ENCODE measurements at regions not wholly inside any gene's neighbourhood (a gene's known extent, or its start where the extent isn't known, plus 50 kb on each side); places are given as distances from the start of the nearest gene placed in this dataset.

DNA sequence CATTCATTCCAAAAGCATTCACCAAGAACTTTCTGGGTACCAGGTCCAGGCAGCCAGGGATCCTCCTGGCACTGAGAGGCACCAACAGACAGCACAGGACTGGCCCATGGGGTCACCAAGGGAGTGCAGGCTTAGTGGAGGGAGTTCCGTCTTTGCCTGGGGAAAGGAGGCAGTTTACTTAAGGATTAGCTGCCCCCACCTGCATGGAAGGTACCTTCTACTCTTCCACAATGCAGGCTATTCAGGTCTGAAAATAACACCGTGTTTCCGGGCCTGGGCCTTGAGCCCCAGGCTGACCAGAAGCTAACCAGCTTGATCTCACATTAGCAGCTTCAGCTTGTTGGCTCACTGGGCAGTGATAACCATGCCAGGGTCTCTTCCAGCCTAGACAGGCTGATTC is 199.4 kb downstream of the FOXA2 start:
- TF ChIP-seq, protein P1, sequence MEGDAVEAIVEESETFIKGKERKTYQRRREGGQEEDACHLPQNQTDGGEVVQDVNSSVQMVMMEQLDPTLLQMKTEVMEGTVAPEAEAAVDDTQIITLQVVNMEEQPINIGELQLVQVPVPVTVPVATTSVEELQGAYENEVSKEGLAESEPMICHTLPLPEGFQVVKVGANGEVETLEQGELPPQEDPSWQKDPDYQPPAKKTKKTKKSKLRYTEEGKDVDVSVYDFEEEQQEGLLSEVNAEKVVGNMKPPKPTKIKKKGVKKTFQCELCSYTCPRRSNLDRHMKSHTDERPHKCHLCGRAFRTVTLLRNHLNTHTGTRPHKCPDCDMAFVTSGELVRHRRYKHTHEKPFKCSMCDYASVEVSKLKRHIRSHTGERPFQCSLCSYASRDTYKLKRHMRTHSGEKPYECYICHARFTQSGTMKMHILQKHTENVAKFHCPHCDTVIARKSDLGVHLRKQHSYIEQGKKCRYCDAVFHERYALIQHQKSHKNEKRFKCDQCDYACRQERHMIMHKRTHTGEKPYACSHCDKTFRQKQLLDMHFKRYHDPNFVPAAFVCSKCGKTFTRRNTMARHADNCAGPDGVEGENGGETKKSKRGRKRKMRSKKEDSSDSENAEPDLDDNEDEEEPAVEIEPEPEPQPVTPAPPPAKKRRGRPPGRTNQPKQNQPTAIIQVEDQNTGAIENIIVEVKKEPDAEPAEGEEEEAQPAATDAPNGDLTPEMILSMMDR (IDR thresholded peaks at IDR 0.05): no peak
- no peak for TF ChIP-seq POLR2AphosphoS5 (IDR thresholded peaks at IDR 0.05; ENCODE audit: insufficient read depth in 1 of 2, low read depth in 1 of 2)

Measured in vagina (tissue), 2 donors.